Neural cell (in vitro differentiated cells): ENCODE measurements at regions not wholly inside any gene's neighbourhood (a gene's known extent, or its start where the extent isn't known, plus 50 kb on each side); places are given as distances from the start of the nearest gene placed in this dataset.

Experiments used
- CTCF ChIP-seq: fragments of 450-650 bp; IDR thresholded peaks from 2 replicates; pipeline ENCODE4 v1.5.1; 2014; ENCODE audit warnings: antibody characterized with exemption, mild to moderate bottlenecking, moderate library complexity; ENCODE audit not compliant: poor library complexity, severe bottlenecking
- EZH2 ChIP-seq: fragments of 200-600, 300-800 bp; shearing (Covaris generic), sonication (generic); IDR thresholded peaks from 2 replicates; pipeline ENCODE4 v1.6.1; 2014; ENCODE audit warnings: antibody characterized with exemption, low read length, borderline replicate concordance, mild to moderate bottlenecking; ENCODE audit not compliant: insufficient read depth, poor library complexity, severe bottlenecking
- POLR2AphosphoS5 ChIP-seq: IDR thresholded peaks from 2 replicates; pipeline ENCODE4 v1.6.1; 2012
- REST ChIP-seq: IDR thresholded peaks from 2 replicates; pipeline ENCODE4 v1.6.1; 2012; ENCODE audit warnings: borderline replicate concordance
- SMC3 ChIP-seq: fragments of 450-650 bp; conservative IDR thresholded peaks from 2 replicates; pipeline ENCODE4 v1.6.1; 2014; ENCODE audit warnings: antibody characterized with exemption, mild to moderate bottlenecking, moderate library complexity; ENCODE audit not compliant: poor library complexity

DNA sequence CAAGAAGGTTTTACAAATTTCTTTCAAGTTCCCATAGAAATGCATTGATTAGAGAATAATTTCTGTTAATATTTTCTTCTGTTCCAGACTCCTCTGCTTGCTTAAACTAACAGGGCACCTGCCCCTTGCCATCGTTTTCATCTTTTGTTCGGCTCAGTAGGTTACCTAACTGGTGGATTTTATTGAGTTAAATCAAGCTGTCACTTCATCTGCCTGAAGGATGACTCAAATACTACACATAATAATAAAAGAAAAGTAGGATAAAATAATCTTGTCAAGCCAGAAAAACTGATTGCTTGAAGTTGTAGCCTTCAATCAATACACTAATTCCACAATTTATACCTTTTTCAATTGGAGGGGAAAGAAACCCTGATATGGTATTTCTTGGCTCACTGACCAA, 234.0 kb downstream of the NR4A2 start:
- no peak for TF ChIP-seq CTCF
- TF ChIP-seq EZH2, result no peak
- TF ChIP-seq REST, result no peak
- no peak for TF ChIP-seq POLR2AphosphoS5
- no peak for TF ChIP-seq SMC3
